Femur (tissue), 1 donor: ENCODE measurements at regions not wholly inside any gene's neighbourhood (a gene's known extent, or its start where the extent isn't known, plus 50 kb on each side); places are given as distances from the start of the nearest gene placed in this dataset.
"Not testable (repeated sequence)": the region's sequence is repeated elsewhere in the genome, so short reads cannot be mapped to it uniquely, and the experiment has no call there.

ENCODE experiments used
- DNase-seq: peaks from one replicate; pipeline ENCODE4 v3.0.0-alpha.2; 2017

DNA sequence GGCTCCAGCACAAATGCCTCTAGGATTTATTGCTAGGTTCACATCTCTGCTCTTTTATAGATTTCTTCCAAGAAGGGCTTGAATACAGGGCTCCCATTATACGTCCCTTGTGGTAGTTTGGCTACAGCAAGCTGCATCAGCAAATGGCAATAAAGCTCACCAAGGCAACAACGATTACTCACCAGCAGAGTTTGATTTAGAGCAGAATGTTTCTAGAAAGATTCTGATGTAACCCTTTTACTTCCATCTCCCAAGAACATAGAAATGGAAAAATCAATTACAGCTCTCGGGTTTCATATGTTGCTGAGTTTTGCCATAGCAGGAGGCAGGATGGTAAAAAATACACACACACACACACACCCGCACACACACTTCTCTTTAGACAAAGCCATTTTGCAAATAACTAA lies 124.2 kb upstream of the TNPO1 start:
- peak; percentile 59 for DNase-seq

DNA sequence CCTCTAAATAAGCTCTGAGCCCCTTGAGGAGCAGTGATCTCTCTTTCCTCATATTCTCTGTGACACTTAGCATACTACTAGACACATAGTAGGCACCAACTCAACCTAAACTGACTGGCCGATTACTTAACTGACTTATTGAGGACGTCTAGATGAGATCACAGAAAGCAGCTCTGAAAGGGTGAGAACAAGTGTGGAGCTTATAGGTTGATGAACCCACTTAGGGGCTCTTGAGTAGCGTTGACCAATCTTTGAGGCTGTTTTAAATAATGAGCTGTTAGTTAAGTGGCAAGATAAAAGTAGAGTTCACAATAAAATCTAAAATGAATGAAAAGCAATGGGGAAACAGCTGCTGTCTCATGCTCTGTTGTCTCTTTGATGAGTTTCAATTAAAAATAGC lies 124.7 kb upstream of the TNPO1 start:
- DNase-seq = no peak

DNA sequence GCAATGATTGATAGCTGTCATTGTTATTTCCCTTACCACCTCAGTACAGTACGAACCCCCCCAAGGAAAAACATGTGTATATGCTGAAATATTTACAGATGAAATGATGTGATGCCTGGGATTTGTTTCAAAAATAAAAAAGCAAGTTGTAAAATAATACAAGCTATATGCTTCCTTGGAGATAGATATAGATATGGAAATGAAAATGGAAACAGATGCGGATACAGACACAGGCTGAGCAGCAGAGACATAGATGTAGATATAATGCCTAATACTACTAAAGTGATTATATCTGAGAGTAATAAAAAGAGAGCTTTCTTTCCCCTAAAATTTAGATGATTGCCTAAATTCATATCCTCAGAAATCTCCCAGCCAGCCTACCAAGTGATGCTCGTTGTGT lies 127.5 kb upstream of the TNPO1 start:
- DNase-seq = no peak

DNA sequence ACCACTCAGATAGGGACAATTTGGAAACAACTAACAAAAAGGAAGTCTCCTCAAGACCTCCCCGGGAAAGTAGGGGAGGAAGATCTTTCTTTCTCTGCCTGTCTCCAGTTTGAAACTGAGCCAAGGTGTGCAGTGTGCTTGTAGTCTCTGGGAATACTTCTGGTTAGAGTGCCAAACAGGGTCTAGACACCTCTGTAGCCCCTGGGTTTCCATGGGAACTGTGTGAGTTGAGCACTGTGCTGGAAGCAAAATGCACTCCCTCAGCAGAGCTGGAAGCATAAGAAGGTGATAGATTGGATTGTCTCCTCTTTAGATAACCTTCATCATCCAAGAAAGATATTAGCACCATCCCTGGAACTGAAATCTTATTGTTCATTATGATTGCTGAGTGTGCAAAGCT lies 129.2 kb upstream of the TNPO1 start:
- no peak for DNase-seq

DNA sequence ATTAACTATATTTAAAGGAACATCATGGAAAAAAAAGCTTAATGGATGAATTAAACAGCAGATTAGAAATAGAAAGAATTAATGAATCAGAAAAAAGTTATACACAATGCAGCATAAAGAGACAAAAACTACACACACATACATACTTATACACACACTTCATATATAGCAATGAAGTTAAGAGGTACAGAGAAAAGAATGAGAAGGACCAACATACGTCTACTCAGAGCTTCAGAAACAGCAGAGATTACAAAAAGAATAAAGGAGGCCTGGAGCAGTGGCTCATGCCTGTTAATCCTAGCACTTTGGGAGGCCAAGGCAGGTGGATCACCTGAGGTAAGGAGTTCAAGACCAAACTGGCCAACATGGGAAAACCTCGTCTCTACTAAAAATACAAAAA lies 133.9 kb upstream of the TNPO1 start:
- no peak for DNase-seq

DNA sequence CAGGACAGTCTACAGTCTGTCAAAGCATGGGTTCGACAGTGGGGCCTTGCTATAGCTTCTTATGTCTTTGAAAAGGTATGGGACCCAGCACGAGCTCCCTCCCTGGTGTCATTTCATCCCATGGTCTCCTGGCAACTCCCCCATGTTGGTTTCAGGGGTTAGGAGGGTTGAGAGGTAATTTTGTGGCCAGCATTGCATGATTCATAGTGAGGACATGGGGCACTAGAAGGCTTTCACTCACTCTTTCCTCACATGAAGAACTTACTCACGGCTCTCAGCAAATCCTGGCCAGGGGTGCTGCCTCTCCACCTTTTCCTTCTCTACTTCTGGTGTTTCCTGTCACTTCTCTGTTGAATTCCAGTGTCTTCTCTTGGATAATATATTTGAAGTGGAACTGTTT lies 134.7 kb upstream of the TNPO1 start:
- no peak for DNase-seq

DNA sequence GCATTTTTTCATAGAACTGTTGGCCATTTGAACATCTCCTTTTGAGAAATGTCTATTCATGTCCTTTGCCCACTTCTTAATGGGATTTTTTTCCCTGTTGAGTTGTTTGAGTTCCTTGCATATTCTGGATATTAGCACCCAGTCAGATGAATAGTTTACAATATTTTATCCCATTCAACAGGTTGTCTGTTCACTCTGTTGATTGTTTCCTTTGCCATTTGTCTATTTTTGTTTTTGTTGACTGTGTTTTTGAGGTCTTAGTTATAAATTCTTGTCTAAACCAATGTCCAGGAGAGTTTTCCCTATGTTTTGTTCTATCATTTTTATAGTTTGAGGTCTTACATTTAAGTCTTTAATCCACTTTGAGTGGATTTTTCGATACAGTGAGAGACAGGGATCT lies 139.0 kb upstream of the TNPO1 start:
- DNase-seq = no peak

DNA sequence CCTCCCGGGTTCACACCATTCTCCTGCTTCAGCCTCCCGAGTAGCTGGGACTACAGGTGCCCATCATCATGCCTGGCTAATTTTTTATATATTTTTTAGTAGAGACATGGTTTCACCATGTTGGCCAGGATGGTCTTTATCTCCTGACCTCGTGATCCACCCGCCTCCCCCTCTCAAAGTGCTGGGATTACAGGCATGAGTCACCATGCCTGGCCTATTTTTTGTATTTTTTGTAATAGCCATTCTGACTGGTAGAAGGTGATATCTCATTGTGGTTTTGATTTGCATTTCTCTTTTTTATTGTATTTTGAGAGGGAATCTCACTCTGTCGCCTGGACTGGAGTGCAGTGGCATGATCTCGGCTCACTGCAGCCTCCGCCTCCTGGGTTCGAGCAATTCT lies 139.6 kb upstream of the TNPO1 start:
- not testable (repeated sequence) for DNase-seq

DNA sequence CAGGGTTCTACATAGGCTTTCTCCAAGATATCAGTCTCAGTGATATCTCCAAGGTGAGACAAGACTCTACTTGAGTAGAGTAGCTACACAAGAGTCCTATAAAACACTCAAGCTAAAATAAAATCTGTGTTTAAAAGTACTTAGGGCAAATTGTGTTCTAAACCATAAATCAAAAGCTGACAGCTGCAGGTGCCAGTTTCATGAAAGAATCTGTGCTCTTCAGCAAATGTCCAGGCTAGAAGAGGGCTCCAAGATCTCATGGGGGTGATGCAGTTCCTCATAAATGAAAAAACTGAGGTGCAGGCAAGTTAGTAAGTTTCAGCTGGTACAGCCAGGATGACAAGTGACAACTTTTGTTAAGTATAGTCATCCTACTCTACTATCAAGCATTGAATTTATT lies 142.8 kb upstream of the TNPO1 start:
- DNase-seq = no peak

DNA sequence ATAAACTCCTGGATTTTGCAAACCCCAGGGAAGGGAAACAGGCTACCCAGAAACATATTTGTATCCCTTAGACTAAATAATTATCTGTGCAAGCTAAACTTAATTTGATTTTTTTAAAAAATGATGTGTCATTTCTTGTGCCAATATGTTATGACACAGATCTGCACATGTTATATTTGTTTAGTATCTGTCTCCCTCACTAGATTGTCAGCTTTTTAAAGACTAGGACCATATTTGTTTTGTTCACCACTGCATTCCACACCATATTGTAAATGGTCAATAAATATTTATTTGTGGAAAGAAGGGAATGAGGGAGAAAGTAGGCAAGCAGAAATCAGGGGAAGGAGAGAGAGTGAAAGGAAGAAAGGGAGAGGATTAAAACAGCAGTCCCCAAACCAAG lies 143.3 kb upstream of the TNPO1 start:
- DNase-seq = no peak

DNA sequence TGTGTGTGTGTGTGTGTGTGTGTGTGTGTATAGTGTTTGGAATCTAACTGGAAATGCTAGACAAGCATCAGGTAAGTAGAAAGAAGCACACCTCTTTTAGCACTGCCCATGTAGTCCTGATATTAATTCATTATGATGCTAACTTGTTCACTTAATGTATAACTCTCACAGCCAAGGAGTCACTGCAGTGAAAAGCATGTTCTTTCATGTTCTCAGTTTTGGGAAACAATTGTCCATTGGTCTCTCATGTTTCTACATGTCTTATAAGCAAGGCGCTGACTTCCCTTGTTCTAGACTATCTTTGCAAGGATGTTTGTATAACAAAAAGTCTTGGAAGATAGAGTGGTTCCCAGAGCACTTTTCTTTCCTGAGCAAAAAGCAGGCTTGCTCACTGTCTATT lies 148.8 kb upstream of the TNPO1 start:
- no peak for DNase-seq

DNA sequence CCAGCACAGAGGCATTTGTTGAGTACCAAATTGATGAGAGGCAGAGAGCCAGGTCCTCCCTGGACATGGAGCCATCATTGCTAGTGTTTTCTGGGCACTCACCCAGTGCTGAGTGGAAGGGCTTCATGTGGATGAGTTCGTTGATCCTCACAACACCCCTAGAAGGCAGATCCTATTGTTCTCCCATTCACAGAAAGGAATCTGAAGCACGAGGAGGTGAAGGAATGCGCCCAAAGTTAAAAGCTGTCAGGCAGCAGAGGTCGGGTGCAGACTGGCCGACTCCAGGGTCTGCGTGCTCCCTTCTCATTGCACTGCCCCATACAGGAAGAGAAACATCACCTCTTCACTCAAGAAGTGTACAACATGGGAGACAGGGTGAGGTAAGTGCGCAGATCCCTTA lies 153.5 kb upstream of the TNPO1 start:
- peak; percentile 35 for DNase-seq

DNA sequence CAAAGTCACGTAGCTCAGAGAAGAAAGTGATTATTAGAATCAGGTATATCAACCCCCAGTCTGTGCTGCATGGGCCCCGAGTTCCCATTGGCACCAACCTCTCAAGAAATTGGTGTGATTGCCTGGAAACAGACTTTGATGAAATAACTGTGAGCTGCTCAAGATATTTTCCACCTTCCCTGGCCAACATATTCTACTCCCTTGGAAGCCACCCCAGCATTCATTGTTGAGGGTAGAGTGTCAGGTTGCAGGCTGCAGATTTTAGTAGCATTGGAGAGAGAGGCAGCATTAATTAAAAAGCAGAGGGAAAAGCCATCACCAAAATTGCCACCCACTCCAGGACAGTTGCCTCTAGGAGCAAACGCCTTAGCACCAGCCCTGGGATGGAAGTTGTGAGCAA lies 154.2 kb upstream of the TNPO1 start:
- DNase-seq = peak; percentile 60

DNA sequence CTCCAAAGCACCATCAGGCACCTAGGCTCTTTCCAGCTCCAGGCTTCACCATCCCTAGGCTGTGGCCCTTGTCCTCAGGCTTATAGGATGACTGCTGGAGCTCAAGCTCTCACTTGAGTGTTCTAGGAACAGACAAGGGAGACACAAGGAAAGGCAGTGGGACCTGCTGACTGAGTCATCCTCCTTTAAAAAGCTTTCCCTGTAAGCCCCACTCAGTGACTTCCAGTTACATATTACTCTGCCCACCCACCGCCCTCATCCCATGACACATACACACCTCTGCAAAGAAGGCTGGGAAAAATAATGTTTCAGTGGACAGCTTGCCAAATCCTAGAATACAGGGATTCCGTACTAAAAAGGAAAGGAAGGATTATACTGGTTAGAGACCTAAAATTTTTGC lies 154.2 kb upstream of the ZNF366 start:
- DNase-seq = peak; percentile 33

DNA sequence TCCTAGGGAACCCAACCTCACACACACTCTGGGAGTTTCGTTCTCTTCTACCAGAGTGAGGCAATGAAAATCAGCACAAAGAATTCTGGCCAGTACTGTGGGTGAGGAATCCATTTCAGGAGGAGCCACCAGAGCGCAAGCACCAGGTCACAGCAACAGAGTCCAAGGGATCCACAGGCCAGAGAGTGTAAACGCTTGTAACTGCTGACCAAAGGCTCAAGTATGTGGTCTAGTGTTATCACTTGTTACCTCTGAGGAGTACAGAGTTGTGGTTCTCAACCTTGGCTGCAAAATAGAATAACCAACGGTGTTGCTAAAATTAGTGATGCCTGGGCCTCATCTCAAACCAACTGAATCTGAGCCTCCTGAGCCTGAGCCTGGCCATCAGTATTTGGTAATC lies 152.5 kb upstream of the ZNF366 start:
- no peak for DNase-seq

DNA sequence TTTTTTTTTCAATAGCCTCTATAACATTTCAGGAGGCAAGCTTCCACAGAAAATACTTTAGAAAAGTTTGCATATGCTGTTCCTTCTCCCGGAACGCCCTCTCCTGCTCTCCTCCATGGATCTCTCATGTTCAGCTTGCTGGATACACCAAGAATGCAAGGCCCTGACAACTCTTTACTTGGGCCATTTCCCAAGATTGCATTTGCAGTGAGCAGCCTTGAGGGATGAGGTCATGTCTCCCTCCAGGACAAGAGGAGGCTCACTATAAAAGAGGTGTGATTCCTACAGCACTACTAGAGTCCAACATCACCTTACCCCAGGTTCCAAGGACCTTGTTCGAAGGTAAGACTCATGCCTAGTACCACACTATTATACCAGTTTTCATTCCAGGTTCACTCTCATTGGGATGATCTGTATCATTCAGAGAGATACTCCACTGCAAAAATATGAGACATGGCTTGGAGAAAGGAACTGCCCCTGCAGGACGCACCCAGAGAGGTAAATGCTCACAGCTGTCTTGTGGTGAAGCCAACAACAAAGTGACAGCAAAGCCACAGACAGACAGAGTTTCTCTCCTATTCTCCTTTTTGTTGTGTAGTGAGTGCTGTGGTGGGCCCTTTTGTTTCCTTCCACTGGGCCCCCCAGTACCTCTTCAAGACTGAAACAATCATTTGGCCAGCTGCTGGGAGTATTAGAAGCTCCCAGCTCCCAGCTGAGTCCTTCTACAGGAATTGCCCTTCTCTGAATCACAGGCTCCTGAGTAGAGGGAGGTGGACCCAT lies 151.7 kb upstream of the ZNF366 start:
- no peak for DNase-seq

DNA sequence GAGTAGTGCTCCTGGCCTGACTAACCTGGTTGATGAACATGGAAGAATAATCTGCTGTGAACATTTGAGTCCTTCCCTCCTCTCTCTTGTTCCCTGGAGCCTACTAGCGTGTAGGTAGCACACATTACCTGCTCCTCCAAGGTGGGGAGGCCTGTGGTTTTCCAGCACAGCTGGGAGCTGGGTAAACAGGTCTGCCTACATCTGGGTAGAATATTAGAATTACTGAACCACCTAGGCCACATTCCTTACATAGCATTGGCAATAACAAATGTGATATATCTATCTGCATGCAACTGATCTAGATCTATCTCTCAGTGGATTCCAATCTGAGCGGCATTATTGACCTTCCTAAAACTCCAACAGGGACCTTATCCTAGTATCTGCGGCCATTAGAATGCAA lies 151.0 kb upstream of the ZNF366 start:
- DNase-seq = no peak

DNA sequence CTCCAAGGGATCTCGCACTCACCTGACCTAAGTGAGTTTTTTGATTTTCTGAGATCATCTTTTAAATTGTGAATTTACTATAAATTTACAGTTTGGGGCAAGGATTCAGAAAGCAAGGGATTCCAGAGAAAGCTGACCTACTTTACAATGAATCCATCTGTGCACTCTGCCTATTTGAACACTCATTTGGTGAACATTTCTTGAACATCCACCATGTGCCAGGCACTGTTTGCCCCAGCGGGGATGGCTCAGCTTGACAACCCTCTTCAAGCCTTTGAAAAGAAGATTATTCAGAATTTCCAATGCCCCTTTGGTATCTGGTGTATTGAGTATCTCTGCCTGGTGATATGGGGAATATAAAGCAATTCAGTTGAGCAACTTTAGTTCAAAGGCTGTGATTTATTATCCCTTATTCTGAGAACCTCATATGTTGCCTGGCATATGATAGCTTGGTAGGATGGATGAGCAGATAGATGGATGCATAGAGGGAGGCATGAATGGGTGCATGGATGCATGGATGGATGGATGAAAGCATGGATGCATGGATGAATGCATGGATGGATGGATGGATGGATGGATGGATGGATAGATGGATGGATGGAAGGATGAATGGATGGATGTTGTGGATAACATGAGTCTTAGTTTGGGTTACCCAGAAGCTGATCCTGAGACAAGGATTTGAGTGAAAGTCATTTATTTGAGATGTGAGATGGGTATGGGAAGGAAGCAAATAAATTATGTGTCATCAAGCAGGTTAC lies 149.7 kb upstream of the ZNF366 start:
- no peak for DNase-seq

DNA sequence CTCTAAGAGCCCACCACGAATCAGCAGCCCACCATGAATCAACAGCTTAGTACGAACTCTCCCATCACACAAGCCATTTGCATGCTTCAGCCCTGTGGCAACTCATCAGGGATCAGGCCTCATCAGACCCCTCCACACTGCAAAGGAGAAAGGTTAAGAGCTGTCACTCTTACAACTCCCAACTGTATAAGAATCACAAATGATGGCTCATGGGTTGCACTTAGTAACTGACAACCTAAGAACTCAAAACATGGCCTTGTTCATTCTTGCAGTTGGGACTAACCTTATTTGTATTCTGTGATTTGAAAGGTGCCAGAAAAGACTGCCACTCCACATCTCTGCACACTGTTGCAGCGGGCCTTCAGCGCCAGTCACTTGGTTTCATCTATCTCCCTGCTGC lies 149.1 kb upstream of the ZNF366 start:
- DNase-seq = no peak

DNA sequence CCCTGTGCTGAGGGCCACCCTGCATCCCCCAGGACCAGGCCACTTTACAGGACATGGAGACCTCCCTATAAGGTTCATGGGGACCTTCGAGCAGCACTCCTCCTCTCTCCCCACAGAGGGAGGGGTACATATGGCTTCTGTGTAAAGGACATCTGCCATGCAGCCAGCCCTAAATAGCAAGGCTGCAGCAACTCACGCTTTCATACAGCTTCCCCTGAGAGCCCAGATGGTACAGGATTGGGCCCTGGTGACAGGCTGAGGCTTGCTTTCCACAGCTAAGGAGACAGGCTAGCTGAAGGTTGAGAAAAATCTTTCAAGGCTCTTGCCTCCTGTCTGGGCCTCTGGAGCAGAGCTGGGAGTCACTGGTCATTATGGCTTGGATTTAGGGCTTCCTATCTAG lies 147.0 kb upstream of the ZNF366 start:
- DNase-seq = no peak

DNA sequence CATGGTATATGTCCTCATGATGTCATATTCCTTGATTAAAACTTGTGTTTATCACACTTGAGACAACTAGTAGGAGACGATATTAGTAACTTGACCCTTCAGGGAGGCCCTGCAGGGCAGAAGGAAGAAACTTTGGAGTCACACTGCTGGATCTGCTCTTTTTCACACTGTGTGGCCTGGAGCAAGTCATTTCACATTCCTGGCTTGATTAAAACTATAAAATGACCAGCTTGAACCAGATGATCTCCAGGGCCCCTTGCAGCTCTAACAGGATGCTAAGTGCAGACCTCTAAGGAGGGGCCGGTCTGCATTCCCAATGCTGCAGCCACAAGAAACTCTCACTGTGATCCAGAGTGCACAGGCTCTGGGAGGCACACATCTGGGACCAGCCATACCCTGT lies 146.4 kb upstream of the ZNF366 start:
- DNase-seq = no peak

DNA sequence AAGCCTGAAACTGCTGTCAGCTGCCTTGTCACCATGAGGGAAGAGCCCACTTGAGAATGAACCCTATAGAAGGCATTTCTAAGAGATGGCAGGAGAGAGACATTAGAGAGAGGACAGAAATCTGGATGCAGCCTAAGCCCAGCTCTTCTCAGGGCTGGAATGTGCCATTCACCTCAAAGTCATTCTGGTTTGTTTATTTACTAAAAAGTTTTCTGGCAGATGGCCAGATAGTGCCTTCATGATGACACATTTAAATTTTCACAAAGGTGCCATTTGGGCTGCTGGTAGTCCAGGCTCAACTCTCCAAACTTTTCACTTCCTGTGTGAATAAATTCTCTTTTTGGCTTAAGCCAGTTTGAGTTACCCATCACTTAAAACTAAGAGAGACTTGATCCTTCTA lies 144.6 kb upstream of the ZNF366 start:
- DNase-seq = no peak

DNA sequence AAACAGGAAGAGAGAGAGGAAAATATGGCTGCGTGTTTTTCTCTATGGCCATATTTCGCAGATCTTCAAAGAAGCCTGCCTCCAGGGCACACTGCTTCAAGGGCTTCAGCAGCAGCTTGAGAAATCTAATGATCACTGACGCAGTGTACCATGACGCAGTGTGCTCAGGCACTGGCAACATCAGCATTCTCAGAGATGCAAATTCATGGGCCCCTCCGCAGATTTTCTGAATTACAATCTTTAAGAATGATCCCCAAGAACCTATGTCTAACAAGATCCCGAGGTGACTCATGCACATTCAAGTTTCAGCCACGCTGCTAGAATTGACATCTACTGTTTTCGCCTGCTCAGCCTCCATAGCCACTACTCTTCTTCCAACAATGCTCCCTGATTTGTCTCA lies 143.9 kb upstream of the ZNF366 start:
- no peak for DNase-seq

DNA sequence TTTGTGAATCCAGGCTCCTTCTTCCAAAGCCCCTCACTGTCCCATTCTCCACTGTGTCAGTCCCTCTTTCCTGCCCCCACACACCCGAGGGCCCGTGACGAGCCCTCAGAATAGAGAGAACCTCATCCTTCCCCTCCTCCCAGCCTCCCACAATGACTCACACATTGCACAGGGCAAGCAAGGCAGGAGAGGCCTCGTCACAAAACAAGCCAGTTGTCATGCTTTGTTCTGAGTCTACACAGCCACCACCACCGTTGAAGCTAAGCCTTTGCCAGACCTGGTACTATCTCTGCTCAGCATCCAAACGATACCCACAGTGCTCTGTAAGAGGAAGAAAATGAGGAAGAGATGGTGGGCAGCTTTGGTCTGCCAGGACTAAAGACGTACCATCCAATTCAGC lies 142.2 kb upstream of the ZNF366 start:
- no peak for DNase-seq

DNA sequence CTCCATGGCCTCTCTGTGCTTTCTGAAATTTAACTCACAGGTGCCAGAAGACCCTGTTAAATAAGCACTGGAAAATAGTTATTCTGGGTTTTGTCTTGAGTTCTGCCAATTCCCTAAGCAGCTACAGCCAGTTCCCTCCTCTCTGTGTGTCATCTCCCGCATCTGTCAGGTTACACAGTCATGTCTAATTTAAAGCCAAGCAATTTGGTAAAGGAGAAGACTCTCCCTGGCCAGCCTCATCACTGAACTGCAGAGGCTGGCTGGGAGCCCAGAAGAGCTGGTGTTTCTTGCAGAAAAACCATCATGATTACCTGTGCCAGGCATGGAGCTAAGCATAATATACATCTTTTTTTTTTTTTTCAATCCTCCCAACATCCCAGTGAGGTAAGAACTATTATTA lies 141.3 kb upstream of the ZNF366 start:
- DNase-seq = peak; percentile 76
